Activated naive CD4-positive, alpha-beta T cell treated with Interleukin-2 at 50 U/mL for 16 hours (primary cell): ENCODE measurements at regions not wholly inside any gene's neighbourhood (a gene's known extent, or its start where the extent isn't known, plus 50 kb on each side); places are given as distances from the start of the nearest gene placed in this dataset.

ENCODE experiments used
- DNase-seq: peaks from one replicate; pipeline ENCODE4 v3.0.0-alpha.2; 2020

DNA sequence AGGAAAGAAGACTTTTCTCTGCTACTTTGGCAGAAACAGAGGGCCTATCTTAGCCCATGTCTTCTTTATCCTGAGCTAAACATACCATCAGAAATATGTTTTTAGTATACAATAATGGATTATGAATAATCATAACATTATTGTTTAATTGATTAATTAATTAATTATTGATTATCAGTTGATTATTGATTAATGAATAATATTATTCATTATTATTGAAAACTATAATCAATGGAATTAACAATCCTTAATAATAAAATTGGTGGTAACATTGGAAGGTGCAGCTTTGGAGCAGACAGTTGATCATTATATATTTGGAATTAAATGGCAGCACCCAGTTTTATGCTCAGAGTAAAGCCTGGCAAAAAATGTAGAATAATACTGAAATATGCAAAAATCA lies 655.9 kb upstream of the ARGLU1 start:
- DNase-seq: no peak

DNA sequence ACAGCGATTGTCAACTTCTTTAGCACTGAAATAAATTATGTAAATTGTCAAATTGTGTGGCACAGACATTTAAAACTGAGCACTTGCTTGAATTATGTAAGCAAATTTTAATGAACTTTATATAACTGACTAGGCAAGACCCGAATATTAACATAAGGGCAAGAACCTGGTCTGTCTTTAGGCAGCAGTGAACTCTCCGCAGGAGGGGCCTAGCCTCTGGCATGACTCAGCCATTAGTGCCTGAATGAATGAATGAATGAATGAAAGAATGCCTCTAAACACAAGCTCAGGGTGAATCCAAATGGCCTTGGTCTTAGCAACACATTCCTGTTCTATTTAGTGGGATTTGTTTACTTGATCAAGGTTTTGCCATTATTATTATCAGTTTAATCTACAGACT lies 654.7 kb upstream of the ARGLU1 start:
- DNase-seq: no peak

DNA sequence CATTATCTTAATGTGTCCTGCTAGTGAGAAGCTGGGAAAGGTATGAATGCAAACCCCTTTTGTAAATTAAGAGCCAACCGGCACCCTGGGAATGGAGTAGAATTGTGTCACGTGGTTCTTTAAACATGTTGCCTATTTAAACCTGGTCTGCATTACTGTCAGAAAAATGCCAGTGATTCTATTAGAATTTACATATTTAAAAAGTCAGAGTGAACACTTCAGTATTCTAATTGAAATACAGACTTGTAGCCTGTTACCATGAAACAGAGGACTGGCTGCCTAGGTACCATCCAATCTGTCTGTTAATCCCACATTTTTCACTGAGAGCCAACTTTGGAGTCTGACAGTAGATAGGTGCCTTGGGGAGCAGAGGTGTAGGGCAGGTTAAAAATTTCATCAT lies 652.3 kb upstream of the ARGLU1 start:
- DNase-seq: no peak

DNA sequence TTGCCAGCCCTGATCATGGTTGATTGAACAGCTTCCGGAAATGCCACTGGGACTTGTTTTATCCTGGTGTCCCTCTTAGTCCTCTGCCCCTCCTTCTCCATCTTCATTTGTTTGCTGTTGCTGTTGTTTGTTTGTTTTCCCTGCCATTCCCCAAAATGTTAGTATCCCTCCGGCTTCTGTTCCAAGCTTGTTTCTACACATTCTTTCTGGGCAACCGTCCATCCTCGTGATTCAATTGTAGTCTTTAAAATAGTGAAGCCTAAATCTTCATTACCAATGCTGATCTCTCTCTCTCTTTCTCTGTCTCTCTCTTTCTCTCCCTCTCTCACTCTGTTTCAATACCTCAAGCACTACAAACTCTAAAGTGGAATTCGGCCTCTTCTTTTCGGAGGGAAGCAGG lies 649.3 kb upstream of the ARGLU1 start:
- no peak for DNase-seq

DNA sequence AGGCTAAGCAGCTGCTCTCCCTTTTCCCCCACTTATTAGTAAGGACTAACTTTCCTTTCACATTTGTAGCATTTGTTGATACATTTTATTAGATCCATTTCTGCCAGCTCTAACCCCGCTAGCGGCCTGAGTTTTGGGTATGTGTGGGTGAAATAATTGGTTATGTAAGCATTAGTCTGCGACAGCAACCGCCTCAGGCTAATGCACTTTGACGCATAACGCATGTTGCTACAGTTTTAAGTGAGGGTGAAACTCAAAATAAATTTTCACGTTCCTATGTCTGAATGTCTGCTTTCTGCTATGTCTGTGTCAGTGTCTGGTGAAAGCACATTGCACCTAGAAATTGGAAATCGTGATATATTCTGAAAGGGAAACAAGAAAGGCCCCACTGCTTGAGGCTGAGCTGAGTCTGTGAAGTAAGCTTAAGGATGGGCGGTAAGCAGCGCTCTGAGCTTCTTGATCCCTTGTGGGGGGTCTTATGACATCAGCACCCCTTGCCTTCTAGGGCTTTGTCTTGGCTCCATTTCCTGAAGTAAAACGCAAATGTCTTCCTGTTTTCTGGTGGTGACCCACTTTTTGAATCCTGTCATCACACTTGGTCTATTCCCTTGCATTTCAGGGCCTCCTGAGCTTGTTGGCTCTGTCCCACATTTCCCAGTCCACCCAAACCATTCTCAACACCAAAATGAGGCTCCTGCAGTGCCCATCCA lies 648.3 kb upstream of the ARGLU1 start:
- DNase-seq: no peak

DNA sequence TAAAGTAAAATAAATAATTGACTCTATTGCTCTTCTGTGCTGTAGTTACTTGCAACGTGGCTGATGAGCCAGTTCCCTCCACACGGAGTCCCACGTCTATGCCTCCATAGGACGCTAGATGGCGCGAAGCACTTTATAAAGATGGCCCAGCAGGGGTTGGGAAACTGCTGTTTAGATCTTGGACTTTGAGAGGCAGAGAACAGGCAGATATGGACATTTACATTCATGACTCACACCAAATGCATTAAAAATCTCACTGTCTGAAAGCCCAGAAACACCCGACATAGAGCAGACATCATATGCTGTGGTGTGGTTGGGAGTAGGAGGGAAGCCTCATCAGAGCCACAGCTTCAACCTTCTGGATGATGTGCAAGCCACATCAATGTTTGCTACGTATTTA lies 643.1 kb upstream of the ARGLU1 start:
- peak; percentile 32 for DNase-seq

DNA sequence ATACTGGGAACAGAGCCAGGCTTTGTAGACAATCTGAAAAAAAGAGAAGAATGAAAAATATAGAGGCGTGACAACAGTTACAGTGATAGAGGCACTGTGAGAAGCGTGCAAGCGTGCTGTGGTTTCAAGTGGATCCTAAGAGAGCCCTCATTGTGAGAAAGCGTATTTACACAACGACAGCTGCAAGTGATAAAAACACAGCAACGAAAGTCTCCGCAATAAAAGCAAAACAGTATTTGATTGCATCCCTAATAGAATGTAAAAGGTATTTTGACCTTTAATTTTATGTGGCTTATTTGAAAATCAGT lies 642.7 kb upstream of the ARGLU1 start:
- DNase-seq: no peak

DNA sequence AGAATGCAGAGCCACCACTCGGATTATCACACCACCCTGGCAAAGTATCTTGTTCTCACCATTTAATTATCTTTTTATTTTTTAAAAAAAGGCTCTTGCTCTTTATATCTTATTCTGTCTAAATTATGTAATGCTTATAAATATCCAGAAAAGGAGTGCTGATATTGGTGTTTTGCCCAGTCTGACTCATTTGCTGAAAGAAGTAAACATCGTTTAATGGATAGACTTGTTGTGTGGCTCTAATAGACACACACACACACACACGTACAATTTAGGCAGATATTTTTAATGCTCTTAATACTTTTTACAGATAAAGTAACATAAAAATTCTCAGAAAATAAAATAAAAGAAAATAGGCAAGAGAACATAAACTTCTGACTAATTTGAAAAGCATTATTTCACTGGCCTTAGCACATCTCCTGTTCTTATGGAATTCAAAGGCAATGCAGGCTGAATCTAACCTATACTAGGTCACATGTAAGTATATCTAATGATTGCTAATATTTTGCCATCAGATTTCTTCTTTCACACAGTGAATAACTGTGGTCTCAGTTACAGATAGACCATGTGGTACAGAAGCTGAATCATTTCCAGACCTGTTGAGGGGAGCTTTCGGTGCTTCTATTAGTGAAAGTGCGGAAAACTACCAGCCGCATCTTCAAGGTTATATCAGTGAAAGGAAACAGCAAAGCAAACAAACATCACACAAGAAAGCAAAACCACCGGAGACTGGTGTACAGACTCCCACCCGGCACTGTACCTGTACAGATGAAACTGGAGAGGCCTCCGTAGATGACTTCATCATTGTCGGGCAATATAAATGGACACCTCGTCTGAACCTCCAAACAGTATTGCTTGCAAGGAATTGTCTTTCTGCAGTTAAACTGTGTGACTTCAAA lies 642.1 kb upstream of the ARGLU1 start:
- DNase-seq: no peak

DNA sequence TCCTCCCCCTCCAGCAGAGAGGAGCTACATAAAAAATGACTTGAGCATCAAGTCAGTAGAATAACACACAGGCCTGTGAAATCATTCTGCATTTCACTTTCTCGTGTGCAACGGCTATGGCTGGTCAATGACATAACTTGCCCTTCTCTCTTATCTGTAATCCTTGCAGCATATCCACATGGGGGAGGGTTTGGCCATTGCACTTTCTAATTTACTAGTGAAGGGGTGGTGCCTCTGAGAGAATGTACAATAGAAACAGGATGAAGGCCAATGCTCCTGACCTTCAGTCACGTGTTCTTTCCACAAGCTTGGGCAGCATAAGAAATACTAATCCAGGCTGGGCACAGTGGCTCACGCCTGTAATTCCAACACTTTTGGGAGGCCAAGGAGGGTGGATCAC lies 641.0 kb upstream of the ARGLU1 start:
- DNase-seq: no peak

DNA sequence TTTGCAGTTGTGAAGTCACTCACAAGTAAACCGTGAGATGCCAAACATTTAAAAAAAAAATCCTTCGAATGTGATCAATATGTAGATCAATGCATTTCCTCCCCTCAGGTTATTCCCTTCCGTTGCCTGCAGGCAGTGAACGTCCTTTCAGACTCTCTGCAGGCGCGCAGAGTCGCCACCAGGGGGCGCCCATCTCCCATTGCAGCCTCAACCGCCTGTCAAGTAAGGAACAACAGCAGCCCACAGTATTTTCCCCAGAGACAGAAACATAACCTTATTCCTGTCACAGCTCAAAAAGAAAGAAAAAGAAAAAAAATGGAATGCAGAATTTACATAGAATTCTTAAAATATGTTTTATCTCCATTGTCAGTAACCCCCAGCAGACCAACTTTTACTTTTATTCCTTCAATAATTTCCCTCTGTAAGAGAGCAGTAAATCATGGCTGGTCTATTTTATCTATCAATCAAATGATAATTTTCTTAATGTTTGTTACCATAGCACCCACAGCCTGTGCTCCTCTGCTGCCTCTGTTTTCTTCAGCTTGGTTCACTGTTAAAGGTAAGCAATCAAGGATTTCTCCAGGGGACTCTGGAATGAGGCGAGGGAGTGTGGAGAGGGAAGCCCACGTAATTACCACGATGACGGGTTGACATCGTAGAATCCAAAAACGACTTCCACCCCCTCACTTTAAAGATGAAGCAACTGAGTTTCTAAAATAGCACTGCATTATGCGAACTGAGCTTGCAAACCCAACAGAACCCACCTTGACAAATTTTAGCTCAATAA lies 637.6 kb upstream of the ARGLU1 start:
- peak; percentile 61 for DNase-seq

DNA sequence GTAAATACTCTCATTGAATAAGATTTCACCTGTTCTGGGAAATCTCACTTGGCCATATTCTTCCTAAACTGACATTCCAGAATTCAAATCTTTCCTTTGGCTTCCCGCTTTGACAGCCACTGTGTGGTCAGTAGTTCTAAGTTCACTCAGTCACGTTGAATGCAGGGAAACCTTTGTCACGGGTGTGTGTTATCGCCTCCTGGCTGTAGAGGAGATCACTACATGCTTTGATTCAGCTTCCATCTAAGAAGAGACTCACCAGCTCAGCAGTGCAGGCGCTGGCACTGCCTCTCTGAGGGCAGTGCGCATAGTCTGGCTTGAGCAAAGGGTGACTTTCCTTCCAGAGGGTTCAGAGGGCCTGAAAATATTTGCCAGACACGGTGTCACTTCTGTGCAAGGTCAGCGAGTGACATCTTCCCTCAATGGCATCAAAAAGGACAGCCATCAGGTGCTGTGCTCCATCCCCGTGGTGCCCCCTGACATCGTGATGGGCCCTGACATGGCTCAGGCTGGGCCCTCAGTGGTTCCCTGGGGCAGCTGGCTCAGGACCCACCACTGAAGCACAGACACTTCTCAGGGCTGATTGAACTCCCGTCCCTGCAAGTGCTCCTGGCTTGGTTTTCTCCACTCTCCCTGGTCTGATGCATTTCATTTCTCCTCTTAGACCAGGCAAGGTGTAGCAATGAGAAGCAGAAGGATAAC lies 635.4 kb upstream of the ARGLU1 start:
- DNase-seq: no peak

DNA sequence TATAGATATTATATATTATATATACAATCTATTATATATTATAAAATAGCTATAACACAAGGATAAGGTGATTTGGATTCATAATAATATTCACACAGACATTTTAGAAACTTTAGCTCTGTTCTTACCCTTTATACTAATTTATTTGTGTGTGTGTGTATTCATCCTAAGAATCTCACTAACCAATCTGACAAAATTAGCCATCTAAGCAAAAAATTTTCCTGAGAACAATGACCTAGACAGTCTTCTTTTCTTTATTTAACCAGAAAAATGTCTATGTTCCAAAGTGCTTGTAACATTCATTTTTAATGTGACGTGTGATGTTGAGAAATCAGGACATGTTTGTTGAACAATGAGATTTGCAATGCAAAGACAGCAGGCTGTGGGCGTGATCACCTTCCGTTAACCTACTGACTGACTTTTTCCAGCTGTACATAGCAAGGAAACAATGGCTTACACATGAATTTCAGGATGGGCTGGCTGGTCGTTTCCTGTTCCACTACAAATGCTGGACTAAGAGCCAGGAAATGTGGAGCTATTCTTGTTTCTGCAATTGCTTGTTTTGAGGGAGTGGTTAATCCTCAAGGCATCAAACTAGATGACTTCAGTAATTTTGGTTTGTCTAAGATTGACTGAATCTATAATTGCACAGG lies 634.6 kb upstream of the ARGLU1 start:
- DNase-seq: no peak

DNA sequence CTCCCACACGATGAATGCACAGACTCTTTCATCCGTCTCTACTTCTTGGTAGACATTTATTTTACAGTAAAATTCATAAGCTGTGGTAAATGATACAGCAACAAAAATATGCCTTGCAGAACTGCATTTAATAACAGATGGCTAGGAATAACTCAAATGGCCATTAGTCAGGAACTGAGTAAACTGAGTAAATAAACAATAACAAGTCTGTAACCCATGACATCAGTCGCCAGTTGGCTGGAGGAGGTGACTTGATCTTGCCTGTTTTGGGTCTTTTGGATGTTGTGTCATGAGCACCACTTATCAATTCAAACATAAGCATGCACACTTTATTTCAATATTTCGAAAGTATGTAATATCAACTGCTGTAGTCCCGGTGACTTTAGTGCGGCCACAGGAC lies 632.6 kb upstream of the ARGLU1 start:
- DNase-seq: no peak

DNA sequence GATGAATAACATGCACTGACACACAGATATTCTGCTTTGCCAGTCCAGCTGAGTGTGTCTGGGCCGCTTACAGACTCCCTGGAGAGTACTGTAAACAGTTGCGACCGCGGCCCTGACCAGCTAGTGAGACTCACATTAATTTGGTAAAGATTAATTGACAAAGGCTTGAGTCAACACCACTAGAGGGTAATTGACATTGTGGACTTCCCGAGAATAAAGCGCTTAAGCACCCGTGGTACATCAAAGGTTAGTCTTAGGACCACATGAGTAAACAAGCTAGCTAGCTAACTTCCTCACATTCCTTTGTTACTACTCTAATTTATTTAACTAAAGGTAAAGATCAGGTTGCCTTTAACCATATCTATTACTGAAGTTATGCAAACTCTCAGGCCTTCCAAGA lies 624.4 kb upstream of the ARGLU1 start:
- DNase-seq: no peak

DNA sequence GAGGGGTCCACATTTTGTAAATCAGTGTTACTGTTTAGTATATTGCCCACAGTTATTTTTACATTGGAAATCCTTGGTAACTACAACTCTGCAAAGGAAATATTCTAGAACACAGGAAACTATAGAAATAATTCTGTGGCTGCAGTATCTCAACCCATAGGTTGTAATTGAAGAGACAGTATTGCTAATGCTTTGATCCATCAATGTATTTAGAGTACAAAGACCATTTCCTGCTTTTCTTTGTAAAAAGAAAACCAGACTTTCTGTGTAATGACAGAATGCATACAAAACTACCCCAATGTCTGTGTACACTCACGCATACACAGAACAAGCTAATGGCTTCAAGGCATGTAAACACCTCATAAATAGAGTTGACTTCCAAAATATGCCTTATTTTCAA lies 622.1 kb upstream of the ARGLU1 start:
- DNase-seq: no peak

DNA sequence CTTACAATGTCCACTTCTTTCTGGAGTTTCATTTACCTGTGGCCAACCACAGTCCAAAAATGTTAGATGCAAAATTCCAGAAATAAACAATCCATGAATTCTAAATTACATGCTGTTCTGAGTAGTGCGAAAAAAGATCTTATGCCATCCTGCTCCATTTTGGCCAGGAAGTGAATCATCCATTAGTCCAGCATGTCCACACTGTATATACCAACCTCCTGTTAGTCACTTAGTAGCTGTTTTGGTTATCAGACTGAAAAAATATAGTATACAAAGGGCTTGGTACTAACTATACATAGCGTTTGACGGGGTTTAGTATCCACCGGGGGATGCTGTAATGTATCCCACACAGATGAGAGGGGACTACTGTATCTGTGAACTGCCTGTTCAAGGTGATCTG lies 618.0 kb upstream of the ARGLU1 start:
- no peak for DNase-seq

DNA sequence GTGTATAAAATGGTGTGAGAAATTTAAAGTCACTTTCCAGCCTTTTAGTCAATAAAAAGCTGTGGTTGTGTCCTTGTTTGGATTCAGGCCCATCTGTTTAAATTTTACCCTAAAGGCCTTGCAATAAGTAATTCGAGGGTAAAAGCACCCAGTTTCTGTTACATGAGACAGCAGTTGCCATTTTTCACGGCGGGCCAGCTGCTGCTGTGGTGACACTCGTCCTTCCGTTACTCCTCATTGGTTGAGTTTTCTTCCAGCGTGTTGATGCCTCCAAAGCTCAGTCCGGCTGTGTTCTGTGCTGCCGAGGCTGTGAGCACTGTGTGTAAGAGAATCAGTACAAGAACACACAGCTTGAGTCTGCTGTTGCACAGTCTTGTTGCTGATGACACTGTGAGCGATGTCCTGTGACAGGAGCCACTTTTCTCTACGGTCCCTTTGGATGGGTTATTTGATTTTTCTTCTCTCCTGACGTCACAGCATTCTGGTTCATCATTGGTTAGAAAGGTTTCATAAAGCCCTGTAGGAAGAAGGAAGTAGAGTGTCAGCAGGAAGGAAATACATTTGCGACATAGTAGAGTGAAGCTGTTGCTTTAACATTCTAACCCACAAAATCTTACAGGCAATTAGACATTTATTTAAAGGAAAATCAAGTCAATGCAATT lies 602.5 kb upstream of the ARGLU1 start:
- no peak for DNase-seq

DNA sequence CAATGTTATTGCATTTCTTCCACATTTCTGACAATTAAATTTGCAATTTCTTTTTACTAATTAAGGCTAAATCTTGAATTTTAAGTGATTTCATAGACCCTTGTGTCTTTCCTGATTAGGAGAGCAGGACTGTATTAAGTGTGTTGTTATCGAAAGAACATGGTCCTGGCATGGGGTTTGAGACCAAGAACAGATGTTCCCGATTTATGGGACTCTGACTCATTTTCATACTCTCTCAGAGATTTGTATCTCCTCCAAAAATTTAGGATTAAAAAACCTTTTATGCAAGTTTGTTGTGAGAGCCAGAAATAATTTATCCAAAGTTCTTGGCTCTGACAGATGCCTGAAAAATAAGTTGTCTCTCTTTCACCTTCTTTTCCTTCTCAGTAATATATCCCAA lies 589.3 kb upstream of the ARGLU1 start:
- no peak for DNase-seq

DNA sequence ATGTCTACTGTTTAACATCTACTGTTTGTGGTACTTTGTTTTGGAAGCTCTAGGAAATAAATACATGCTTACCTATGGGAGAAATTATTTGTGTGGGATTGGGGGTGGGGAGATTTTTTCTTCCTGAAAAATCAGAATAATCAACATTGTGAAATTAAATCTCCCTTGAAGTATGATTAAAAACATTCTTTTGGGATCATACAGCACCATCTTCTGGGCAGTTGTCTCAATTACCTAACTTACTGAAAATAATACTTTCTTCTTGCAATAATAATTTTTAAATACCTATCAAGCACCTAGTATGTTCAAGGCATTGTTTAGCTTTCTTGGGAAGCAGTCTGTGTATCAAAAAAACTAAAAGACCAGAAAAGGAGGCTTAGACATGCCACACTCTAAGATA lies 576.5 kb upstream of the ARGLU1 start:
- no peak for DNase-seq

DNA sequence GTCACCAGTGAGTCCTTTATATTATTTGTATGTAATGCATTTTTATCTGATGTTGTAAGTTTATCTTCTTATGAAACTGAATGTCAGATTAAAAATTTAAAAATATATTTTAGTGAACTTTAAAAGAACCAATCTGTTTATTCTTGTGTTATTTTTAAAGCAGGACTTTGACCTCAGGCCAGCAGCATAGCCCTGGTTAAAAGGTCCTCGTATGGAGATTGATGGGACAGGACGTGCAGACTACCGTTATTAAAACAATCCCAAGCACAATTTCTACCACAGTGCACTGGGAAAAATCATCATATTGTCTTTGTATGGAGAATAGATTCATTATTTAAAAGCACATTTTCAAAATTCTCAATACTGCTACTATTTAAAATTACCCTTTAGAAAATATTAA lies 573.8 kb upstream of the ARGLU1 start:
- DNase-seq: no peak

DNA sequence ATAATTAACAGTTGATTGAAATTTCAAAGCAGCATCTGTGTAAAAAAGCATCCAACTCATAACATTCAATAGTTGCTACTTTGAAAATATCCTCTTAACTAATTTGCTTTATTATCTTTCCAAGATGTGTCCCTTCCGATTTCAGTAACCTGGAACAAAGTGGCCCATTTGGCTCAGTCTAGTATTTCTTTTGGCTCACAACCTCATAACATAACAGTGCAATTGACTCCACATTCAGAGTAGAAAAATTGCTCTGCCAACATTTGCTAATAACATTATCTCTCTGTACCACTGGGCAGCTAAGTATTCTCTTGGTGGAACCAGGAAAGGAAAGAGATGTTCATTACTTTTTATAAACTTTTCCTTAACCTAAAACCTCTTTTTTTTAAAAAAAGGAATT lies 571.1 kb upstream of the ARGLU1 start:
- DNase-seq: no peak

DNA sequence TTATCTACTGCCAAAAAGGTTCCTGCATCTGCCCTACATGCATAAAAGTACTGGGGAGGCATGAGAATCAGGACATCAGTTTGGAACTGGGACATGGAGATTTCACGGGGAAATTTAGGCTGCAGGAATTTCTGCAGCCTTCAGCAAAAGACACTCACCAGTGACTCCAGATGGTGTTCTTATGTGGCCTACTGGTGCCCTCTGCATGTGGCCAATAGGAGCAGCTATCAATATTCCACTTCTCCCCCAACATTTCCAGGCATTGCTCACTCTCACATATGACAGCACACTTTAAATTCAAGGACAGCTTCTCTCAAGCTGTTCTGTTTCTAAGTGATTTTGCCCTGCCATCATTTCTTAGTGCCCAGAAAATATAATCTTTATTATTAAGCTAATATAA lies 570.5 kb upstream of the ARGLU1 start:
- no peak for DNase-seq
